Endothelial cell (in vitro differentiated cells): ENCODE measurements at regions not wholly inside any gene's neighbourhood (a gene's known extent, or its start where the extent isn't known, plus 50 kb on each side); places are given as distances from the start of the nearest gene placed in this dataset.

Experiments used
- DNase-seq: peaks from one replicate; pipeline ENCODE4 v3.0.0; 2021; ENCODE audit warnings: low spot score
- H3K27ac Mint-ChIP-seq: one replicate; pipeline ENCODE4 v1.8.0; 2021; ENCODE audit warnings: mixed read lengths, inconsistent platforms; ENCODE audit not compliant: unreplicated experiment
- H3K27me3 Mint-ChIP-seq: one replicate; pipeline ENCODE4 v1.8.0; 2021; ENCODE audit warnings: mild to moderate bottlenecking, moderate library complexity, mixed read lengths, inconsistent platforms; ENCODE audit not compliant: unreplicated experiment
- H3K36me3 Mint-ChIP-seq: one replicate; pipeline ENCODE4 v1.8.0; 2021; ENCODE audit warnings: mild to moderate bottlenecking, low read depth, mixed read lengths, inconsistent platforms; ENCODE audit not compliant: unreplicated experiment
- H3K4me1 Mint-ChIP-seq: one replicate; pipeline ENCODE4 v1.8.0; 2021; ENCODE audit warnings: mild to moderate bottlenecking, mixed read lengths, inconsistent platforms; ENCODE audit not compliant: unreplicated experiment
- H3K4me3 Mint-ChIP-seq: one replicate; pipeline ENCODE4 v1.8.0; 2021; ENCODE audit warnings: mild to moderate bottlenecking, mixed read lengths, inconsistent platforms; ENCODE audit not compliant: unreplicated experiment
- H3K9me3 Mint-ChIP-seq: one replicate; pipeline ENCODE4 v1.8.0; 2021; ENCODE audit warnings: mixed read lengths, inconsistent platforms; ENCODE audit not compliant: unreplicated experiment
- CTCF ChIP-seq: fragments of 200-600 bp; sonication (generic); IDR thresholded peaks from one replicate; pipeline ENCODE4 v1.5.0; 2021; ENCODE audit warnings: antibody characterized with exemption; ENCODE audit not compliant: unreplicated experiment

GRCh38 chr1:5099558-5099957, 445.1 kb downstream of the AJAP1 start:
- H3K36me3 Mint-ChIP-seq = no peaks in the 10 kb centered on the region

GRCh38 chr1:5098981-5099385, 444.6 kb downstream of the AJAP1 start:
- no peak for DNase-seq
- Mint-ChIP-seq H3K4me3 (no peak overlapping the region), H3K36me3 (no peaks in the 10 kb centered on the region), H3K4me1 (no peaks in the 10 kb centered on the region), H3K27me3 (peaks cover 3% of the 10 kb centered on the region), H3K9me3 (no peaks in the 10 kb centered on the region), H3K27ac (no peak overlapping the region)
- no peak for TF ChIP-seq CTCF

More at GRCh38 chr1:5099558-5099957, 445.1 kb downstream of the AJAP1 start:
- Mint-ChIP-seq H3K4me3 (no peak overlapping the region), H3K9me3 (no peaks in the 10 kb centered on the region), H3K27me3 (peaks cover 3% of the 10 kb centered on the region), H3K4me1 (no peaks in the 10 kb centered on the region), H3K27ac (no peak overlapping the region)
- no peak for TF ChIP-seq CTCF
- no peak for DNase-seq

- H3K27me3 Mint-ChIP-seq = peaks cover 3% of the 10 kb centered on the region
- no peak overlapping the region for H3K27ac Mint-ChIP-seq
- H3K9me3 Mint-ChIP-seq = no peaks in the 10 kb centered on the region
Observed at GRCh38 chr1:5093042-5093441, 438.6 kb downstream of the AJAP1 start.

GRCh38 chr1:5084676-5085075, 430.3 kb downstream of the AJAP1 start:
- H3K4me3 Mint-ChIP-seq = no peak overlapping the region
- no peak for DNase-seq
- no peaks in the 10 kb centered on the region for H3K27me3 Mint-ChIP-seq
- no peaks in the 10 kb centered on the region for H3K9me3 Mint-ChIP-seq
- TF ChIP-seq CTCF = no peak
- no peaks in the 10 kb centered on the region for H3K4me1 Mint-ChIP-seq
- no peak overlapping the region for H3K27ac Mint-ChIP-seq
- H3K36me3 Mint-ChIP-seq = no peaks in the 10 kb centered on the region

More at GRCh38 chr1:5093042-5093441, 438.6 kb downstream of the AJAP1 start:
- TF ChIP-seq CTCF = no peak
- Mint-ChIP-seq H3K4me3 (no peak overlapping the region), H3K36me3 (no peaks in the 10 kb centered on the region), H3K4me1 (peaks cover 3% of the 10 kb centered on the region)
- no peak for DNase-seq

GRCh38 chr1:5067246-5067645, 412.8 kb downstream of the AJAP1 start:
- no peaks in the 10 kb centered on the region for H3K36me3 Mint-ChIP-seq
- H3K4me3 Mint-ChIP-seq = no peak overlapping the region
- no peaks in the 10 kb centered on the region for H3K4me1 Mint-ChIP-seq
- no peak overlapping the region for H3K27ac Mint-ChIP-seq
- H3K9me3 Mint-ChIP-seq = no peaks in the 10 kb centered on the region
- no peak for TF ChIP-seq CTCF
- no peak for DNase-seq
- no peaks in the 10 kb centered on the region for H3K27me3 Mint-ChIP-seq
